Common myeloid progenitor, CD34-positive (primary cell): ENCODE measurements at regions not wholly inside any gene's neighbourhood (a gene's known extent, or its start where the extent isn't known, plus 50 kb on each side); places are given as distances from the start of the nearest gene placed in this dataset.

ENCODE experiments used
- CTCF ChIA-PET: fragments of 350-600 bp; sonication (Branson Sonifier 250); formaldehyde crosslinking; loops from one replicate; lab custom pipeline; 2021; ENCODE audit warnings: antibody characterized with exemption; lab: Charles Lee
- POLR2A ChIA-PET: fragments of 350-600 bp; sonication (Branson Sonifier 250); formaldehyde crosslinking; loops from one replicate; lab custom pipeline; 2021; ENCODE audit warnings: antibody characterized with exemption; lab: Charles Lee
- DNase-seq, 3 donors: peaks; one replicate each; pipeline versions ENCODE4 v3.0.0 to v3.0.0-alpha.2; 2013
- H3K27ac ChIP-seq, 2 experiments: 1 replicate in 1 of 2; 2 replicates in 1 of 2; pipeline ENCODE4 v1.7.0; 2013; ENCODE audit warnings: inconsistent platforms in 2 of 2, low read length in 2 of 2, mild to moderate bottlenecking in 2 of 2, low read depth in 1 of 2, moderate library complexity in 1 of 2; ENCODE audit not compliant: severe bottlenecking in 2 of 2, insufficient read depth in 1 of 2, poor library complexity in 1 of 2
- H3K27me3 ChIP-seq, 5 experiments: replicated peaks in 2 of 5; 1 replicate in 3 of 5; 2 replicates in 2 of 5; pipeline versions ENCODE4 v1.6.1 to v1.7.0; 2013; ENCODE audit warnings: low read length in 4 of 5, mild to moderate bottlenecking in 2 of 5, moderate library complexity in 2 of 5, inconsistent platforms in 1 of 5; ENCODE audit not compliant: insufficient read depth in 5 of 5, control insufficient read depth in 4 of 5
- H3K36me3 ChIP-seq, 4 experiments: 1 replicate in 2 of 4; 2 replicates in 2 of 4; pipeline versions ENCODE4 v1.6.1 to v1.7.0; 2013; ENCODE audit warnings: low read length in 3 of 4, control low read depth in 1 of 4, mild to moderate bottlenecking in 1 of 4; ENCODE audit not compliant: control insufficient read depth in 4 of 4, insufficient read depth in 4 of 4
- H3K4me1 ChIP-seq, 4 experiments: 1 replicate in 3 of 4; 2 replicates in 1 of 4; pipeline versions ENCODE4 v1.6.1 to v1.7.1; 2013; ENCODE audit warnings: low read length in 3 of 4, mild to moderate bottlenecking in 3 of 4, control low read depth in 1 of 4, inconsistent platforms in 1 of 4, moderate library complexity in 1 of 4; ENCODE audit not compliant: control insufficient read depth in 4 of 4, insufficient read depth in 4 of 4; ENCODE audit errors: control extremely low read depth in 1 of 4
- H3K4me3 ChIP-seq, 7 experiments: 1 replicate in 4 of 7; 2 replicates in 3 of 7; pipeline versions ENCODE4 v1.5.1 to v1.7.0; 2013; ENCODE audit warnings: mild to moderate bottlenecking in 7 of 7, low read length in 6 of 7, moderate library complexity in 6 of 7, inconsistent platforms in 2 of 7, low read depth in 2 of 7, control low read depth in 1 of 7; ENCODE audit not compliant: insufficient read depth in 4 of 7, control insufficient read depth in 1 of 7; ENCODE audit errors: extremely low read depth in 1 of 7
- H3K9me3 ChIP-seq, 5 experiments: 1 replicate in 4 of 5; 2 replicates in 1 of 5; pipeline versions ENCODE4 v1.6.1 to v1.7.1; 2013; ENCODE audit warnings: low read length in 4 of 5, mild to moderate bottlenecking in 2 of 5, inconsistent platforms in 1 of 5, low read depth in 1 of 5, moderate library complexity in 1 of 5; ENCODE audit not compliant: control insufficient read depth in 4 of 5, insufficient read depth in 2 of 5; ENCODE audit errors: control extremely low read depth in 1 of 5
- WGBS: methylation state at CpG from one replicate; pipeline ENCODE4 v1.1.5; 2013; ENCODE audit not compliant: insufficient coverage; 5-methylcytosine and 5-hydroxymethylcytosine counted together

DNA sequence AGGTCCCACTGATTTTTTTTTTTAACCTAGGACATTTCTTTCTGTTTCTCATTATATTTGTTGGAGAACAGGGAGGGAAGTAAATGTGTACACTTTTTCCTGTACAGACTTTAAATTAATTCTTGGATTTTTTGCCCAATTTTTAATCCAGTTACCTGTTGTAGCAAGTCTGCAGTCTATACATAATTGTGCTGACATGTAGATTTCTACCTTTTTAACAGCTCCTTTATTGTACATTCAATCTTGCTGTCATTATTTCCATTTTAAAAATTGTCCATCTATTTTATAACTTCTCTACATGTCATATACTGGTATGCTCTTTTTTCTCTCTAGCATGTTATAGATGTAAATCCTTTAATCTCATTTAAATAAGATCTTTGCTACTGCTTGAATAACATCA lies 1838.7 kb upstream of the CDH9 start:
- no peaks in the 10 kb centered on the region for H3K4me1 ChIP-seq
- POLR2A ChIA-PET = no interaction called here
- no peak for DNase-seq
- CTCF ChIA-PET = no interaction called here
- no peaks in the 10 kb centered on the region for H3K27me3 ChIP-seq
- H3K36me3 ChIP-seq = no peaks in the 10 kb centered on the region
- H3K9me3 ChIP-seq = no peaks in the 10 kb centered on the region
- H3K4me3 ChIP-seq = no peak overlapping the region
- no peak overlapping the region for H3K27ac ChIP-seq

DNA sequence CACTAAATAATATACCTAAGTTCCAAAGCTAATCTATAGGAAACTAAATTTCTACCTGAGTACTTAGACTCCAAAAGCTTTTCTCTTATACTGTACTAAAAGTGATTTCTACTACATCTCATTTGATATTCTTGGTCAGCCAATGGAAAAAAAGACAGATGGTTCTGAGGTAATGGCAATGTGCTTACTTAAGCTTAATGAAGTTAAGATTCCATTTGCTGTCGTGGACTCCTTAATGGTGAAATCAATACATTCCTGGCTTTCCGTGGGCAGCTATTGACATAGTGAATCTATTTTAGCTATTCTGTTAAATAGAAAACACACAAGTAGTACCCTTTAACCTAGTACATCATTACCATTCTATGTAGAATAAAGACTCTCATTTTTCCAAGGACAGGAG lies 1825.6 kb upstream of the CDH9 start:
- CTCF ChIA-PET = no interaction called here

DNA sequence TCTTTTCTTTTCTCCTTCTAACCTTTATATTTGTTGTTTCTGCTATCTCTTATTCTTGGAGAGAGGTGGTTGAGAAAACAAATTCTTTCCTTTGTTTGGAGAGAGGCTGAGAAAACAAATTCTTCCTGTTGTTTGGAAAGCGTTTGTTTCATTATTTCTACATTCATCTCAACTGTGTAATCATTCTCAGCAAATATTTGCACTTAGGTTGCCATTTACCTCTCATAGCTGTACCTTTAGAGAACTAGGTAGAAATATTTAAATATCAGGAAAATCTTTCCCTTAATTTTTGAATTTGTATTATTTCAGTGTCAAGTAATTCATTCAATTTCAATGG lies 1824.4 kb upstream of the CDH9 start:
- no peak for DNase-seq
- Histone ChIP-seq H3K27me3 (no peaks in the 10 kb centered on the region), H3K9me3 (no peaks in the 10 kb centered on the region), H3K36me3 (no peaks in the 10 kb centered on the region), H3K27ac (no peak overlapping the region), H3K4me3 (no peak overlapping the region), H3K4me1 (no peaks in the 10 kb centered on the region)
- POLR2A ChIA-PET = no interaction called here
- CTCF ChIA-PET = no interaction called here
- WGBS = no CpG with 5 or more reads among the region's 1 CpG

More for the DNA sequence above, 1825.6 kb upstream of the CDH9 start:
- DNase-seq = no peak
- Histone ChIP-seq H3K27ac (no peak overlapping the region), H3K36me3 (no peaks in the 10 kb centered on the region), H3K4me3 (no peak overlapping the region), H3K4me1 (no peaks in the 10 kb centered on the region), H3K9me3 (no peaks in the 10 kb centered on the region), H3K27me3 (no peaks in the 10 kb centered on the region)
- WGBS = no CpG with 5 or more reads among the region's 2 CpGs
- POLR2A ChIA-PET = no interaction called here

DNA sequence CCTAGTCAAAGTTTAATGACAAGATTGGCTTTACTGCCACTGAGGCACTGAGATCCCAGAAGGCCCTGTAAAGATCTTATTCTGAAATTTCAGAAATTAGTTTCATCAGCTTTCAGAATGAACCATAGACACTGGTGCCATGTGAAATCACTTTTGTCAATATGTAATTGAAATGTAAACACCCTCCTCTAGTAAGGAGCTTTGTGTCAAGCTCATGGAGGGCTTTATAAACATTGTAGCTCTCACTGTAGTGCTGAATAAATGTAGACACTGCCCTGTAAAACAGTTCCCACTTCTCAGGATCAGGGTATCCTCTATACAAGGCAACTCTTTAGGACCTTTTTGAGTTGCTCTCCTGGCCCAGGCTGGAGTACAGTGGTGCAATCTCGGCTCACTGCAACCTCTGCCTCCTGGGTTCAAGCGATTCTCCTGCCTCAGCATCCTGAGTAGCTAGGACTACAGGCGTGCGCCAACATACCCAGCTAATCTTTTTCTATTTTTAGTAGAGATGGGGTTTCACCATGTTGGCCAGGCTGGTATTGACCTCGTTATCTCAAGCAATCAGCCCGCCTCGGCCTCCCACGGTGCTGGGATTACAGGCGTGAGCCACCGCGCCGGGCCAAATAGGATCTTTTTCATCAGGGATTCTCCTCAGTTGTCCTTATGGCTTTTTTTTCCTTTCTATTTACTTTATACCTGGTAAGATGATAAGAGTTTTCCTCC lies 1823.9 kb upstream of the CDH9 start:
- DNase-seq = no peak
- WGBS = over 99% methylated on average over 11 of the region's 12 CpGs
- Histone ChIP-seq H3K27ac (no peak overlapping the region), H3K4me1 (no peaks in the 10 kb centered on the region), H3K9me3 (no peaks in the 10 kb centered on the region), H3K27me3 (no peaks in the 10 kb centered on the region), H3K36me3 (no peaks in the 10 kb centered on the region), H3K4me3 (no peak overlapping the region)
- POLR2A ChIA-PET = no interaction called here
- CTCF ChIA-PET = no interaction called here

DNA sequence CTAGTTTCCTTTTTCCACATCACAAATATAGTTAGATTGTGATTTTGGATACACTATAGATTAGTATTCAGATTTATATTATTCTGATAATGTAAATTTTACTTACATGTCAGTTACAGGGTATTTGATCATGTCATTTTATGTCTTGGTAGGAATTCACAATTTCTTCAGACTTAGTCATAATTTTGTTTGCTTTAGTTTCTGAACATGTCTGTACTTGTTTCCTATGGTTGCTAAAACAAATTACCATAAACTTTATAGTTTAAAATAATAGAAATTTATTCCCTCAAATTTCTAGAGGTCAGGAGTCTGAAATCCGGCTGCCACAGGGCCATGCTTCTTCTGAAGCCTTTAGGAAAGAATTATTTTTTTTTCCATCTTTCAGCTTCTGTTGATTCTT lies 1817.2 kb upstream of the CDH9 start:
- H3K4me1 ChIP-seq = no peaks in the 10 kb centered on the region
- no peak for DNase-seq
- CTCF ChIA-PET = no interaction called here
- H3K36me3 ChIP-seq = no peaks in the 10 kb centered on the region
- no peak overlapping the region for H3K27ac ChIP-seq
- 100% methylated on average over 1 of the region's 1 CpG for WGBS
- no peak overlapping the region for H3K4me3 ChIP-seq
- POLR2A ChIA-PET = no interaction called here
- H3K27me3 ChIP-seq = no peaks in the 10 kb centered on the region
- no peaks in the 10 kb centered on the region for H3K9me3 ChIP-seq

DNA sequence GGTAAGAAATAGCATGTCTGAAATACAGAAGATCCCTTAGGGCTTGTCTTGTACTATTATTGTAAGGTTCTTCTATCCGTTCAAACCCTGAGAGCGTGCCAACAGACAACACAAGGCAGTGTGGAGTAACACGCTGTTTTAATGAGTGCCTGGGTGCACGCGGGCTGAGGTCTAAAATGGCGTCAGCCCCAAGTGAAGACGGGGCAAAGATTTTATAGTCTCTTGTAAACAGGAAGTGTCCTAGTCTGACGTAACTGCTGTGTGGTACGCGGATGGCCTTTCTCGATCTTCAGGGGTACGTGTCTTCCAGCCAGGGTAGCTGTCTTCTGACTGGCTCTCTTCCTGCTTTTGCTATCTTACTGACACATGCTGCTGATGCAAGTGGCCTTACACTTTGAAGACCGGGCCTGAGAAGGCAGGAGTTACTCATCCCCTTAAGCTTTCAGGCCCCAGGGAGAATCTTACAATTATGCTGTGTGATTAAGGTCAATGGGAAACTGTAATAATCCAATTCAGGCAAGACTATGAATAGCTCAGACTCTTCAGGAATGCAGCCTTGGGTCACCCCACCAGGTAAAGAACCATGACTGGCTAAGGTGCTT lies 1812.0 kb upstream of the CDH9 start:
- CTCF ChIA-PET = no interaction called here
- POLR2A ChIA-PET = no interaction called here
- no peak for DNase-seq
- Histone ChIP-seq H3K4me1 (no peaks in the 10 kb centered on the region), H3K36me3 (no peaks in the 10 kb centered on the region), H3K27ac (no peak overlapping the region), H3K4me3 (no peak overlapping the region), H3K9me3 (no peaks in the 10 kb centered on the region), H3K27me3 (no peaks in the 10 kb centered on the region)
- 95% methylated on average over 12 of the region's 13 CpGs for WGBS

DNA sequence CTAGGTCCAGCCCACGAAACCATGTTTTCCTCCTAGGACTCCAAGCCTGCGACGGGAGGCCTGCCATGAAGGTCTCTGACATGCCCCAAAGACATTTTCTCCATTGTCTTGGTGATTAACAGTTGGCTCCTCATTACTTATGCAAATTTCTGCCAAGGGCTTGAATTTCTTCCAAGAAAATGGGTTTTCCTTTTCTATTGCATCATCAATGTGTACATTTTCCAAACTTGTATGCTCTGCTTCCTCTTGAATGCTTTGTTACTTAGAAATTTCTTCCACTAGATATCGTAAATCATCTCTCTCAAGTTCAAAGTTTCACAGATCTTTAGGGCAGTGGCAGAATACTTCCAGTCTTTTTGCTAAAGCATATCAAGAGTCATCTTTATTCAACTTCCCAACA lies 1792.7 kb upstream of the CDH9 start:
- H3K27me3 ChIP-seq = no peaks in the 10 kb centered on the region
- no peak overlapping the region for H3K4me3 ChIP-seq
- no peaks in the 10 kb centered on the region for H3K4me1 ChIP-seq
- 94% methylated on average over 3 of the region's 4 CpGs for WGBS
- no peaks in the 10 kb centered on the region for H3K36me3 ChIP-seq
- DNase-seq = no peak
- H3K9me3 ChIP-seq = no peaks in the 10 kb centered on the region
- H3K27ac ChIP-seq = no peak overlapping the region
- ChIA-PET CTCF (no interaction called here), POLR2A (no interaction called here)
